HG02885 (cell line): ENCODE measurements at regions not wholly inside any gene's neighbourhood (a gene's known extent, or its start where the extent isn't known, plus 50 kb on each side); places are given as distances from the start of the nearest gene placed in this dataset.

Source experiments
- ATAC-seq: cut with Tn5 transposase; IDR thresholded peaks from one replicate; pipeline ENCODE4 v1.9.1; 2021; ENCODE audit warnings: mild to moderate bottlenecking; ENCODE audit not compliant: unreplicated experiment, poor library complexity

DNA sequence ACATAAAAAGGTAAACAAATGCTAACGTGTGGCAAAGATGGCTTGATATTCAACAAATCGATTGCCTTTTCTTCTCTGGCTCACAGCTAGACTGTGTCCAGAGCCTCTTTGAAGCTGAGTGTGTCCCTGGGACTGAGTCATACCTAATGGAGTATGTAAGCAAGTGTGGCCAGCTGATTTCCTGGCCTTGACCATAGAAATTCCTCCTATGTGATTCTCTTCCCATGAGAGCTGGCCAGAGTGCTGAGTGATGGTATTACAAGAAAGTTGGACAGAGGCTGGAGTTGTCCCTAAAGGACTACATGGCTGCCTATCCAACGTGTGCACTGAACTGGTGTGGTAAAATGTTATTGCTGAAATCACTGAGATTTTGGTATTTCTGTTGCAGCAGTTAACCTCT, 320.1 kb upstream of the SLC10A2 start:
- no peak for ATAC-seq

DNA sequence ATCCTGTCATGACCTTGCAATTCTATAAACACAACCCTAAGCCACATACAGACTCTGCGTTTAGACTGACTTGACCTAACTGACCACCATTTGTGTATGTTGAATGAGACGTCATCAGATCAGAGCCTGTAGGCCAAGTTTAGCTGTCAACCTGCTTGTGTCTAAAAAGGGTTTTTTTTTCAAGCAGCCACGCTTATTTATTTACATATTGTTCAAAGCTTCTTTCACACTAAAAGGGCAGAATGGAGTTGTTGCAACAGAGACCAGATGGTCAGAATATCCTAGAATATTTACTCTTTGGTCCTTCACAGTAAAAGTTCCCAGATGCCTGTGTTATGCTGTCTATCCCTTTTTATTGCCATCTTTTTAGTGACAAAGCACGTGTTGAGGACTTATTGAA, 307.7 kb upstream of the SLC10A2 start:
- no peak for ATAC-seq

DNA sequence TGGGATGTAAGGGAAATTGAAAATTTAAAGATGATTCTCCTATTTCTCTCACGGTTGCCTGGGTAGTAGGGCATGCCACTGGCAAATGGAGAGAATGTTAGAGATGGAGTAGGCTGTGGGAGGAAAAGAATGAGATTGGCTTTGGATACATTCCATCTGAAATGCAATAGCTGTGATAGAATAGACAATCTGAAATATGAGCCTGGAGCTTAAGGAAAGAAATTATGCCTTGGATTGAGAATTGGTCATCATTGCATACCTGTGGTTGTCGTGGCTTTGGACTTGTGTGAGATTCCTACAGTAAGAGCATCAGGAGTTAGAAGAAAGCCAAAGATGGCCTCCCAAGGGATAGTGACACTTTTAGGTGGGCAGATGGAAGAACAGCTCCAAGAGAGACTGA, 305.1 kb upstream of the SLC10A2 start:
- ATAC-seq: no peak

DNA sequence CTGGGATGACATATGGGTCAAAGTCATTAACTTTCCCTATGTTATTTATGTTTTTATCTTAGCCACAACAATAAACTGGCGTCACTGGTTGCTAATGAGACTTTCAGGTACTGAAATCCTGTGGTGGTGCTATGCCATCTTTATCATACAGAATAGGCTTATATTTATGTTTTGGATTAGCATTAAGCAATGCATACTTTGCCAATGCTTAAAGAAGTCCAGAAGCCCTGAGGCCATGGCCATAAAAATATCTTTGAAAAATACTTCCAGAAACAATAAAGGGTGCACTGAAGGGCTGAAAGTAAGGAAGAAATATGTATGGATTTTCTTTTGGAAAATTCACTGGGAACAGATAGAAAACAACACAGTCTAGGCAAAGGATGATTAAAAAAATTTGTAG, 304.6 kb upstream of the SLC10A2 start:
- ATAC-seq: no peak

DNA sequence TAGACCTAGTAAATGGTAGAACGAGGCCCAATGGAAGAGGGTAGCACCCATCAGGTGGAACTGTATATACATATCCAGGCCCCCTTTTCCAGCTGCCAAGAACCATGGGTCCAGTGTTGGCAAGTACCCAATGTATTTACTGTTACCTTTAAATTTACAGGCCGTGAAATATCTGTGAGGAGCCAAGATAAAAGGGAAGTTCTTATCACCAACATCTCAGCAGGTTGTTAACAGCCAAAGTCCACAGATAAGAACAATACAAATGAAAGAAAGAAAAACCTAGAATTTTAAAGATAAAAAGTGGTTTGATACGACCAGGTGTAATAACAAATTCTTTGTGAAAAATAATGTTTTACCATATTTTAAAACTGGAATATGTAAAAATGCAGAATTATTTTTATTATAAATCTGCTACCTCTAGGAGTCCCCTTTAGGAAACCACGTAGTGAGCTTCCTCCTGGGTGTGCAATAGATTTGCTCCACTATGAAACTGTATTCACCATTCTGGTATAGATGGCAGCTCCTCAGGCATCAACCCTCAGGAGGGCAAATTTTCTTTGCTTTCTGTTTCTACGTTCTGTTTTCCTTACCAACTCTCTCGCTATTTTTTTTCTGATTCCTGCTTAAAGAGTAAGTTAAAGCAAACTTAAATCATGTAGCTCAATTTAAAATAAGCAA, 292.2 kb upstream of the SLC10A2 start:
- ATAC-seq: no peak

DNA sequence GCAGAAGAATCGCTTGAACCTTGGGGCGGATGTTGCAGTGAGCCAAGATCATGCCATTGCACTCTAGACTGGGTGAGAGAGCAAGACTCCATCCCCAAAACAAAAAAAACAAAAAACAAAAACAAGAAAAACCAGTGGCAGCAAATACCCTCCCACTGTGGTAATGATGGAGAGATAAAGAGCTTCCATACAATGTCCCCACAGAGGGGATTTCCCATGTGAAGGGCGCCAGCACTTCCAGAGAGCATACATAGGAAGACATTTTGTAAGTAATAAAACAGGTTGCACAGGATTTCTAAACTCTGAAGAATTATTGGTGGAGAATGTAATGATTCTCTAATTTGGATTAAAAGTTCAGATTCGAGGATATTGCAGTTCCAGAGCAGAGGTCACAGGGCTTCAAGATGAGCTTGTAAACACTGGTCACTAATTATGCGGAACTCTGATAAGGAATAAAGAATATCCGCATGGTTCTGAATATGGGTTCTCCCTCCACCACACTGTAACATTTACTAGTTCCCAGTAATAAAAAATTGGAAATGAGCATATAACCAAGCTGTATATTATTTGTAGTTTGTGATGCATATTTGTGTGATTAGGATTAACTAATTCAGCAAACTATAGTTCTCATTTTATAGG, 290.1 kb upstream of the SLC10A2 start:
- ATAC-seq: no peak

DNA sequence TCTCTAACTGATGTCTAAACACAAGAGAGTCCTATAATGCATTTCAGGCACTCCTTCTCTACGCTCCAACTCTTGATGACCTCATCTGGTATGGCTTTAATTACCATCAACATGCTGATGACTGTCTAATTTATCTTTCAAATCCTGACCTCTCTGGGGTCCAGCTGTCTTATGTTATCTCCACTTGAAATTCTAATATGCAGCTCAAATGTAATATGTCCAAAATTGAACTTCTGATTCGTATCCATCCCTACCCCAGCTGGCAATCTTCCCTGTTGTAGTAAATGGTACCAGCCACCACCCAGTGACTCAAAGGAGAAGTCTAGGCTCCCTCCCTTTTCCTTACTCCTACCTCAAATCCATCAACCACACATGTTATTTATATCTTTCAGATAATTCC, 288.0 kb upstream of the SLC10A2 start:
- ATAC-seq: no peak

DNA sequence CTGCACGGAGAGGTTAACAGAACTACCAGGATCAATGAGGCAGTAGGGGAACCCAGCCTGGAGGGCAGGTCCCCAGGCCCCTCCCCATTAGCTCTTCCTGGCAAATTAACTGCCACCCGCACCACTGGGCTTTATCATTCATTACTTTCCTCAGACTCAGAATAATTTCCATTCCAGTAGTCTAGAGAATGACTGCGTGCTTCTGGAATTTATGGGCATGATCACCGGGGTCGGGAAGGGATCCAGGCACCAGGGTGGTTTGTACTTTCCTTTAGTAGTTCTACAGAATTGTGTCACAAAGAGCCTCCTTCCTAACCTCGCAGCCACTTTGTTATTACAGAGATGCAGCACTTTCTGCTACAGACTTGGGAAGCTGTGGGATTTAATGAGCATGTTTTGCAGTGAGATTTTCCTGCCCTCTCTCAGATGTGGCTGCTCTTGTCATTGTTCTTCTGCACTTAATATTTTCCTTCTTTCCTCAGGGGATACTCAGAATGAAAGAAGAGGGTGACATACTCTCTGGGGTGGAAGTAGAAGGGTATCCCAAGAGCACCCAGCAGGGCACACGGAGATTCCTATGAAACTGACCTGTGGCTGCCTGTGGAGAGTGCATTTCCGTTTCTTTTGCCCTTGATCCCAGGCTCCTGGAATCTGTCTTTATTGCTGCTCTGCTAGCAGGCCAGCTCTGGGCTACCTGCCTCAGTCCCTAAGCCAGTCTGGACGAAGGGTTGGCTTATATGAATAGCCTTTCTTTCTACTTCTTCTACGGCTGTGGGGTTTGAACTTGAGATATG, 285.0 kb upstream of the SLC10A2 start:
- ATAC-seq: no peak

DNA sequence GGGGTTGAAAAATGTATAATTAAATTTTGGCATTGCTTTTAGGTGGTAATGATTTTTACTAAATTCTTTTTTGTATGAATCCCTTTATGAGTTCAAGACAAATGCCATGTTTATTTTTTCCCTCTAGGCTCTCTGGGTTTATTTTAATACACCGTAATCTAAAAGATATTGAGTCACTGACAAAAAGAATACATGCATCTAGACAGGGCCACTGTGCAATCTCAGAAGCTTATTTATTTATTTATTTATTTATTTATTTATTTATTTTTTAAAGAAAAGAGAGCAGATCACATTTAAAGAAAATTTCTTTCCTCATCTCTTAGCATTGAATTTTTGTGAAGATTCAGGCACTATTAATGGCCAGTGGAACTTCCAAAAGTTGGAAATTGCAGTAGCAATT, 283.9 kb upstream of the SLC10A2 start:
- ATAC-seq: no peak

DNA sequence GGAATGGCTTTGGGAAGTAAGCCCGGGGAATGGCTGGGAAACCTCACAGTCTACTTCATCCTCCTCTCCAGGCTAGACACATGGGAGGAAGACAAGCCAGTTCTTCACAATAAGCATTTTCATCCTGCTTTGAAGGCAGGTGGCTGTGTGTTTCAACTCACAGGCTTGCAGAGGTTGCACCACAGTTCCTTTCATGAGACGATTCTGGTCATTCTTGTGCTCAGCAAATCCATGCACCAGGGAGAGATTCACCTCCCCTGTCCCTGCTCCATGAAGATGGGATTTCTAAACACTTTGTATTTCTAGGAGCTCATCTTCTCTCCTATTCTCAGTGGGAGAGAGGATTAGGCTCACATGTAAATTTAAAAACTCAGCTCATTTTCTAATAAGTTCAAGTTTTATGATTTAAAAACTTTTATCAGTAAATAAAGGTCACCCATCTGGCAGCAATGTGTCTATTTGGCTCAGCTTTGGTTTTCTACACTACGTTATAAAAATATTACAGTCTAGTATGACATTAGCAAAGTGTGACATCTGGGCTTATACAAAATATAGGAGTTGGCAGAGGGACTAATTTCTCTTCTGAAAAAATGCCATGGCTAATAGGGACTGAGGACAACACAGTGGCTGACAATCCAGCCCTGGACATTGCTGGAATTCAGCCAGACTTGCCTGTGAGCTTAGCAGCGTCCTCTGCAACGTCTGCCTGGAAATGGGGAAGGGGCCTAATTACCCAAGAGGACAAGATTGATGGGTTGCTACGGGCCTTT, 283.2 kb upstream of the SLC10A2 start:
- ATAC-seq: no peak

DNA sequence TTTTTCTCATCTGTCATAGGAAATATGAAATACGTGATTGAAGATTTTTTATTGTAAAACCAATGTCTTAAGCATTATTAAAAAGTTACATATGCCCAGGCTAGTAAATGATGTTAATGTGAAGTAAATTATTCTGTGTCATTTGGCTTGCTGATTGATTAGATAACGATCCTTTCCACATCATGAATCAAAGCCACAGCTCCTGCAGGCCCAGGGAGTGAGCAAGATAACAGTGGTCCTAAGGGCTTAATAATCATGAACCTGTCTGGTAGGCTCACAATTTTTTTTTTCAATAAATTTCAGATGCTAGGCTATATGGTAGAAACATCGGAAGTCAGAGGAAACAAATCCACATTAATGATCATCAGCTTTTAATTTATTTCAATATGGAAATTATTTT, 269.0 kb upstream of the SLC10A2 start:
- ATAC-seq: no peak

DNA sequence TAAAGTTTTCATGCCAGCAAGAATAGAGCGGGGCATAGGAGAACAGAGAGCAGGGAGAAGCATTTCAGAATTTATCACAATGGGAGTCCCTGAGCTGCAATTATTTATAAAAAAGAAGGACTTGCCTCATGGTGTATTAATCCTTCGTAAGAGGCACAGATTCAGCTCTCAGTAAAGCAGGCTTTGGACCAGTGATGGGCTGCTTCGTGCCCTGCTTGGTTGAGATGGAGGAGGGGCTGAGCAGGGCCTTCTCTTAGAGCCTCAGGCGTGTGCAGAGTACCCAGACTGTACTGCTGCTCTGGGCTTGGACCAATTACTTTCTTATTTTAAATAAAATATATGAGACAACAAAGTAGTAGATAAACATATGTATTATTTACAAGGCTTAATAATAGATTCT, 265.7 kb upstream of the SLC10A2 start:
- ATAC-seq: no peak

DNA sequence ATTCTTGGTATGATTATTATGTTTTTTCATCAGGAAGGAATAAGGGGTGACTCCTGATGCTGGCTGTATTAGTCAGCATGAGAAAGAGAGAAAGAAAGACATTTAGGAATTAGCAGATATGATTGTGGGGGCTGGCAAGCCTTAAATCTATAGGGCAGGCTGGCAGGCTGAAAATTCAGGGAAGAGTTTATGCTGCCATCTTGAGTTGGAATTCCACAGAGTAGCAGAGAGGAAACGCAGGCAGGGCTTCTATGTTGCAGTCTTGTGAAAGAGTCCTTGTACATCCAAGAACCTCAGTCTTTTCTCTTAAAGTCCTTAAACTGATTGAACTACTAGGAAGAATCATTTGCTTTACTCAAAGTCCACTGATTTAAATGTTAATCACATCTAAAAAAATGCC, 262.7 kb upstream of the SLC10A2 start:
- no peak for ATAC-seq

DNA sequence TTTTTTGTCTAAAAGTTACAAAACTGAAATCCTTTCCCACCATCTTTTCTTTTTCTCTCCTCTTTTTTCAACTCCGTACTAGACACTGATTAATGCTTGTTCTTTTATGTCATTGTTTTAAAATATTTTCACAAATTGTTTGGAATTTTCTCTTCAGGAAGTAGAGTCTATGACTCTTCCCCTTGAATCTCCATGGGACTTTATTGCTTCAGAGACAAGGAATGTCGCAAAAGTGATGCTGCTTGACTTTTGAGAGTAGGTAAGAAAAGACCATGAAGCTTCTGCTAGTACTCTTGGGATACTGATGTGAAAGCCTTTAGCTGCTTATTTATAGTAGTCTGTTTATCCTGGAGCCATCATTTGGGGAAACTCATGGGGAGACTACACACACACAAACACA, 260.1 kb upstream of the SLC10A2 start:
- no peak for ATAC-seq

DNA sequence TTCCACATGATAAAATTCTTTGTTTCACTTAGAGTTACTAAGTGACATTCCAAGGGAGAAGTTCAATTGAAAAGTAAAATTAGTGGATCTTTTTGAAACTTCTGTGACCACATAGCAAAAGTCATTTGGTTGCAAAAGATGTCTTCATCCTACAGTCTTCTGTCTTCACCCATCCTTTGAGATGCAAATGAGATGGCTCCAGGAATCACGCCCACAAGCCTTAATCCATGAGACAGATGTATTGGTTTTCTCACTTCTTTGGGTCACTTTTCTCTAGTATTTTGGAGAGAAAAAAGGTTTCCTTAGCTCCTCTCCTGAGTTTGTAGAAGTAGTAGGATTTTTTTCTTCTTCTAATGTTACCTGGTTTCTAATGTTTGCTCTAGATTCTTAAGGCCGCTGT, 259.5 kb upstream of the SLC10A2 start:
- ATAC-seq: no peak

DNA sequence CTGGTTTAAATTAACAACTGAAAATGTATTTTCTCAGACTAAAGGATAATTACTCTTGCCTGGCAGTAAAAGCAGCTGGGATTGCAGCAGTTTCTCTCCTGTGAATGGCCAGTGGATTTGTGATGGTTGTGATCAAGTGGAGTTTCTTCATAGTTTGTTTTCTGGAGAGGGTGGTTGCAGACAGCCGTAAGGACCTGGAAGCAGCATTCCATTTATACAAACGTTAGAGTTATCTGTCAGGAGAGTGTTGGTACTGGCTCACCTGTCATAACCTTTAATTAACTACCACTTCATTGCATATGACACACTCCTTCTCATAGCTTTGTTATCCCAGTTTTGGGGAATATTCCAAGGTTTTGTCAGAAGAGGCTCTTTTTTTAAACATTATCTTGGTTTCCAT, 258.4 kb upstream of the SLC10A2 start:
- ATAC-seq: no peak

DNA sequence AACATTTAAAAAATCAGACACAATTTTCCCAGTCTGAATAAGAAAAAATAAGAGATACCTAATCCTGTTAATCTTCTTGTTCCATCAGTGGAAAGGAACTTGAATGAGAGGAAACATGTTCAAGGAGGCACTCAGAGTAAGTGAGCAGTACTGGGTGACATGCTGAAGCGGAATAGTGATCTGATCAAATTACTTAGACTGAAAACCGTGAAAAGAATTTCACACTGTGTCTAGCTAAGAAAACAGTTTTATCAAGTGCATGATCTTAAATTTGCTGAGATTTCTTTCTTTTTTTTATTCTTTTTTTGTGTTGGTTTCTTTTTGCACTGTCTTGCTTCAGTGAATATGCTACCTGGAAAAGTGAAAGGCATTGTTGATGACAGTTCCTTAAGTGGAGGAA, 249.5 kb upstream of the SLC10A2 start:
- no peak for ATAC-seq

DNA sequence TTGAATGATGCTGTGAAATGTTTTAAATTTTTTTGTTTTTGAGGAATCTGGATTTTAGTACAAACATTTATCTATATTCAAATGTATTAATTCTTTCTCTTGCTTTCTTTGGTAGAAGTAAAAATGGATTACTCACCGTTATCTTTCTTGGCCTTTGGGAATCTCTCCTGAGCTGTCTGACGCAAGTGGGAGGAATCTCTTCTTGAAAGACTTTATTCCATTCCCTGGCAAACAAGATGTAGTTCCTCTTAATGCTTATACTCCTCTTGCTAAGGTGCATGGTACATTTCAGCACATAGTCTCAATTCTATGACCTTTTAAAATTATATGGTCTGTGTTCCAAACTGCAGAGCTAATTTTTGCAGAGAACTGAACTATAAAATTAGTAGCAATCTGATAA, 246.2 kb upstream of the SLC10A2 start:
- ATAC-seq: no peak

DNA sequence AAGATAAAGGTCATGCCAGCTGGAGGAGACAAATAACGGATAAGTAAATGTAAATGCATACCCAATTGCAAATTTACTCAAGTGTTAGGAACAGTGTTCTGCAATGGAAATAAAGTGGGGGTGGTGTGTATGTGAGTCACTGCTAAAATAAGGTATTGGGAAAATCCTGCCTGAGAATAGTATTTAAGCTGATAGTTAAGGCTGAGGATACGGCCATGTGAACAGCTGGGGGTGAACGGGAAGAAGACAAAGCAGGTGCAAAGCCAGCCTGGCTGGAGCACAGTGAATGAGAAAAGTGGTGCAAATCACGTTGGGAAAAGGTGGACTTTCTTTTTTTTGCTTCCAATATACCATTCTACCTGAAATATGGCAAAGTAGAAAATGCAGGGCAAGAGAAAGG, 242.4 kb upstream of the SLC10A2 start:
- no peak for ATAC-seq

DNA sequence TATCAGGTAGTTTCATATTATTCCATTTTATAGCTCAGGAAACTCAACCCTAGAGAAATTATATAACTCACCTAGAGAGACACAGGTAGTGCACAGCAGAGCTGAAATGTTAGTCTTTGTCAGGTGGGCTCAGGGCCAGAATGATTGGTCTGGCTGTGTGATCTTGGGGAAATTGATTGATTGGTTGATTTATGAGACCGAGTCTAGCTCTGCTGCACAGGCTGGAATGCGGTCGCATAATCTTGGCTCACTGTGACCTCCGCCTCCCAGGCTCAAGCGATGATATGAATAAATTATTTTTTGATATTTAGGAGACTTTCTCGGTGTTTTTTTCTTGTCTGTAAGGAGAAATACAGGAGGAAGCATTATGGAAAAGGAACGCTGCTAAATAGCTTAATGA, 239.9 kb upstream of the SLC10A2 start:
- ATAC-seq: no peak

DNA sequence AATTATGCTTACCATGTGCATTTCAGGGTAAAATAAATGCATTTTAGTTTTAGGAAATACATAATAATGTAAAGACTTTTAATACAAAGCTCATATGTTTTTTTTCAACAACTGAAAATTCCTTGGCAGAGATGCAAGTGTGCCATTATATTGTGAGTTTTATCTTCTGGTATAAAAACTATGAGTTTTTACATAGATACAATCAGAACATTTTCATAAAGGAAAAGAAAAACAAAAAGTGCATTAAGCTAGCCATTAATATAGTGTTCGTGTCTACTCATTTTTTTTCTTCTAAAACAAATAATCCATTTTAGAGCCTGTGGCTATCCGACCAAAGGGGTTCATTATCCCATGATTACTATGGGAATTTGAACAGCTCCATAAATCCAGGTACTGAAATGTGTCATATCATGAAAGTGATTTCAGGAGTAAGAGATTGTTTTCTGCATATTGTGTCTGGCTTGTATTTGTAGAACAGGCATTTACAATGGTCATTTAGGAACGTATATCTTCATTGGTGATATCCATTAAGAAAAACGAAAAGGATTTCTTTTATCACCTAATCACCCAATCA, 236.9 kb upstream of the SLC10A2 start:
- ATAC-seq: no peak
